HG03460 (cell line): ENCODE measurements at regions not wholly inside any gene's neighbourhood (a gene's known extent, or its start where the extent isn't known, plus 50 kb on each side); places are given as distances from the start of the nearest gene placed in this dataset.
"Not testable (repeated sequence)": the region's sequence is repeated elsewhere in the genome, so short reads cannot be mapped to it uniquely, and the experiment has no call there.

ENCODE experiments used
- ATAC-seq: cut with Tn5 transposase; IDR thresholded peaks from one replicate; pipeline ENCODE4 v1.9.1; 2021; ENCODE audit not compliant: unreplicated experiment

- ATAC-seq, result no peak
These were observed 539.1 kb downstream of the MFSD1 start for GRCh38 chr3:159340877-159341500.

GRCh38 chr3:159346271-159346903 lies 544.5 kb downstream of the MFSD1 start:
- no peak for ATAC-seq

GRCh38 chr3:159348431-159348830 lies 546.6 kb downstream of the MFSD1 start:
- ATAC-seq, result no peak

- ATAC-seq, result no peak
These were observed 554.8 kb downstream of the MFSD1 start for GRCh38 chr3:159356606-159357005.

- no peak for ATAC-seq
These were observed 562.7 kb downstream of the MFSD1 start for GRCh38 chr3:159364511-159364910.

GRCh38 chr3:159366476-159366875 lies 564.6 kb downstream of the MFSD1 start:
- ATAC-seq, result no peak

GRCh38 chr3:159371961-159372360 lies 570.1 kb downstream of the MFSD1 start:
- no peak for ATAC-seq

- ATAC-seq, result no peak
These were observed 576.7 kb downstream of the MFSD1 start for GRCh38 chr3:159378396-159379194.

GRCh38 chr3:159380891-159381290 lies 579.0 kb downstream of the MFSD1 start:
- no peak for ATAC-seq

- no peak for ATAC-seq
These were observed 588.9 kb downstream of the MFSD1 start for GRCh38 chr3:159390656-159391212.

- not testable (repeated sequence) for ATAC-seq
These were observed 591.0 kb upstream of the IL12A start for GRCh38 chr3:159397683-159398082.

- ATAC-seq, result no peak
These were observed 587.6 kb upstream of the IL12A start for GRCh38 chr3:159401069-159401468.

GRCh38 chr3:159409711-159410110 lies 578.9 kb upstream of the IL12A start:
- not testable (repeated sequence) for ATAC-seq

- no peak for ATAC-seq
These were observed 575.3 kb upstream of the IL12A start for GRCh38 chr3:159413319-159413718.

GRCh38 chr3:159416856-159417255 lies 571.8 kb upstream of the IL12A start:
- no peak for ATAC-seq

GRCh38 chr3:159417761-159418160 lies 570.9 kb upstream of the IL12A start:
- ATAC-seq, result no peak

GRCh38 chr3:159418571-159419526 lies 569.8 kb upstream of the IL12A start:
- ATAC-seq, result no peak

GRCh38 chr3:159429702-159430101 lies 558.9 kb upstream of the IL12A start:
- ATAC-seq, result no peak

- no peak for ATAC-seq
These were observed 555.8 kb upstream of the IL12A start for GRCh38 chr3:159432682-159433340.

GRCh38 chr3:159439346-159439745 lies 549.3 kb upstream of the IL12A start:
- no peak for ATAC-seq
